ENCODE measurements at regions not wholly inside any gene's neighbourhood (a gene's known extent, or its start where the extent isn't known, plus 50 kb on each side); places are given as distances from the start of the nearest gene placed in this dataset.

DNA sequence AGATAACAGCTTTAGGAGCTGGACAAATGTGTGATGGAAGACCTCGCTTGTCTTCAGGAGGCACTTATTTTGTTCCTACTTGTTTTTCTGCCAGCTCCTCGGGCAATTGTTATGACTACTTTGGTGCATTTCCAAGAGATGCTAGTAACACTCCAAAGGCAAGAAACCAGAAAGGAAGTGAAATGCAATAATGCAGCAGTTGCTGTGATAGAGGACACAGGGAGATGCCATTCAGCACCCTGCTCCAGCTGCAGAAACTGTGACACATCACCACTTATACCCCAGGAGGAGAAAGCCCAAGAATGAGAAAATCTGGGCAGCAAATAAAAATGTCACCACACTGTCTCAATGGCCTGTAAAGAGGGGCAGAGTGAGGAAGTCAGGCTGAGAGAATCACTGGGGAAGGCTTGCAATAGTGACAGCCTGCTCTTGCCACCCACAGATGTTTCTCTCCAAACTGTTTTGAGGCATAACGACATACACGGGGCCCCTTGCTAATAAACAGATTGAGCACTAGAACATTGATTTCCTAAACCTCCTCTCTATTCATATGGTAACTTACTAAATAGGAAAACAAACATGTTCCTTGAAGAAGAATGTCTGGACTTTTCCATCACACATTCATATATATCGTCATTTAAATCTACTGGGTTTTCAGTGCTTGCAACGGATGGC lies 195.5 kb upstream of the PRNP start:
- ATAC-seq (no peak), DNase-seq (no peak)
- H3K36me3 ChIP-seq (ENCODE audit: insufficient read depth in 1 of 2, low read depth in 1 of 2): no peaks in the 10 kb centered on the region
- intact Hi-C loops (cut with DNase I): no loop called here
- TF ChIP-seq, protein P1, sequence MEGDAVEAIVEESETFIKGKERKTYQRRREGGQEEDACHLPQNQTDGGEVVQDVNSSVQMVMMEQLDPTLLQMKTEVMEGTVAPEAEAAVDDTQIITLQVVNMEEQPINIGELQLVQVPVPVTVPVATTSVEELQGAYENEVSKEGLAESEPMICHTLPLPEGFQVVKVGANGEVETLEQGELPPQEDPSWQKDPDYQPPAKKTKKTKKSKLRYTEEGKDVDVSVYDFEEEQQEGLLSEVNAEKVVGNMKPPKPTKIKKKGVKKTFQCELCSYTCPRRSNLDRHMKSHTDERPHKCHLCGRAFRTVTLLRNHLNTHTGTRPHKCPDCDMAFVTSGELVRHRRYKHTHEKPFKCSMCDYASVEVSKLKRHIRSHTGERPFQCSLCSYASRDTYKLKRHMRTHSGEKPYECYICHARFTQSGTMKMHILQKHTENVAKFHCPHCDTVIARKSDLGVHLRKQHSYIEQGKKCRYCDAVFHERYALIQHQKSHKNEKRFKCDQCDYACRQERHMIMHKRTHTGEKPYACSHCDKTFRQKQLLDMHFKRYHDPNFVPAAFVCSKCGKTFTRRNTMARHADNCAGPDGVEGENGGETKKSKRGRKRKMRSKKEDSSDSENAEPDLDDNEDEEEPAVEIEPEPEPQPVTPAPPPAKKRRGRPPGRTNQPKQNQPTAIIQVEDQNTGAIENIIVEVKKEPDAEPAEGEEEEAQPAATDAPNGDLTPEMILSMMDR (IDR thresholded peaks at IDR 0.05): no peak
- no peaks in the 10 kb centered on the region for H3K4me1 ChIP-seq
- no peaks in the 10 kb centered on the region for H3K27me3 ChIP-seq (ENCODE audit: insufficient read depth in 3 of 3, low read length in 2 of 3)
- WGBS, 3 donors: 43 to 46% (median 46%) methylated on average over 6 of the region's 6 CpGs
- H3K27ac ChIP-seq: no peak overlapping the region
- no peak overlapping the region for H3K4me3 ChIP-seq
- no peaks in the 10 kb centered on the region for H3K9me3 ChIP-seq

DNA sequence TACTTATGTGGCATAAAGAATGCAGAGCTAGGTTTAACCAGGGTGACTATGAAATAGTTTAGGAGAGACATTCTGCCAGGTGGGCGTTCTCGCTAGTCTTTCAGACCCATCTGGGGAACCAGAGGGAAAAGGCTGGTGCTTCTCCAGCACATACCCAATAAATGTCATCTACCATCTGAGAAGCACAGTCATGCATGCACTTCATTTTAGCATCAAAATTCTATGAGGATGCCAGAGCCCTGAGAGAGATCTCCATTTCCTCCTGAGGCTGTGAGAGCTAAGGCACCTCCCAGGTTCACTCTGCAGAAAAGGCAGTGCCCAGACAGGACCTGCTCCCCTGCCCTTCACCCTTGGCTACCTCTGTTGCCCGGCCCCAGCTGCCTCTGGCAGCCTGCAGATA lies 196.2 kb upstream of the PRNP start:
- no peaks in the 10 kb centered on the region for H3K27me3 ChIP-seq (ENCODE audit: insufficient read depth in 3 of 3, low read length in 2 of 3)
- intact Hi-C loops (cut with DNase I): no loop called here
- 73 to 82% (median 80%) methylated on average over 3 of the region's 3 CpGs for WGBS, 3 donors

DNA sequence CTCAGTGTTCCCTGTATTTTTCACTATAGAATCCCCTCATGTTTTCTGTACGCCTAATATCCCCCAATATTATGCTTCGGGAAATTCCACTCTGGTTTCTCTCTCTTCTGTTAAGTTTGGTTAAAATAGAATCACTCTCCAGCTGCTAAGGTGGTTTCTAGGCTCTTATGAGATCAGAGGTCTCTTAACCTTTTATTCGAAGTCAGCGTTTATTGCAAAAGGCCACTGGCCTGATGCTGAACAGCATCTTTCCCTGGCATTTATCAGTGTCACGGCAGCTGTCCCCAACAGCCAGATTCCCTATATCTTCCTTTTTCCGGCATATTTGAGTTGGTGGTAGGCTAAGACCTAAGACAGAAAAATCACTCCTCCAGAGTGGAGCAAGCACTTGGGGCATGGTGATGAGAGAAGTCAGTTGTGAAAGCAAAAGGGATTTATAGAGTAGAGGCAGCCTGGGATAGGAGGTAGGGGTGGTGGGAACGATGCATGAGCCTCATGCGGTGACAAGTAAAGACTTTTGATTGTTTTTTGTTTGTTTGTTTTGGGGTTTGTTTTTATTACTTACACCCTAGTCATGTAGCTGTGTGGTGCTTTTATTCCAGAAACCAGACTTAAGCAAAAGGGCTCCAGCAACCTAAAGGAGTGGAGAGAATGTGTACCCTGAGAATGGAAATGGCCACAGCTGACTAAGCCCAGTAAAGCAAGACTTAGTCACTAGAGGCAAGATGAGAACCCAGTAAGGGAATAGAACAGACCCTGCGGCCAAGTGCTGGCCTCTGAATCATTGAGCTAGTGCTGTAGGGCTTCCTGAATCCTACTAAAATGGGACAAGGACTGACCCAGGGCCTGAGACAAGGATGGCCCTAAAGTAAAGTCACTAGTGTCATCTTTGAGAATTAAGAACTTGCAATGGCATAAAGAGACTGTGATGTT lies 197.6 kb upstream of the PRNP start:
- Histone ChIP-seq H3K27ac (no peak overlapping the region), H3K4me1 (no peaks in the 10 kb centered on the region), H3K9me3 (no peaks in the 10 kb centered on the region), H3K27me3 (ENCODE audit: insufficient read depth in 3 of 3, low read length in 2 of 3) (no peaks in the 10 kb centered on the region), H3K4me3 (no peak overlapping the region), H3K36me3 (ENCODE audit: insufficient read depth in 1 of 2, low read depth in 1 of 2) (no peaks in the 10 kb centered on the region)
- intact Hi-C loops (cut with DNase I): no loop called here
- ATAC-seq (no peak), DNase-seq (no peak)
- TF ChIP-seq, protein P1 (IDR thresholded peaks at IDR 0.05): no peak
- 82% methylated on average over 9 of the region's 9 CpGs for WGBS, 3 donors

More for the DNA sequence above, 196.2 kb upstream of the PRNP start:
- Histone ChIP-seq H3K4me3 (no peak overlapping the region), H3K36me3 (ENCODE audit: insufficient read depth in 1 of 2, low read depth in 1 of 2) (no peaks in the 10 kb centered on the region), H3K9me3 (no peaks in the 10 kb centered on the region), H3K27ac (no peak overlapping the region), H3K4me1 (no peaks in the 10 kb centered on the region)
- TF ChIP-seq, protein P1 (IDR thresholded peaks at IDR 0.05): no peak
- DNase-seq (no peak), ATAC-seq (no peak)

DNA sequence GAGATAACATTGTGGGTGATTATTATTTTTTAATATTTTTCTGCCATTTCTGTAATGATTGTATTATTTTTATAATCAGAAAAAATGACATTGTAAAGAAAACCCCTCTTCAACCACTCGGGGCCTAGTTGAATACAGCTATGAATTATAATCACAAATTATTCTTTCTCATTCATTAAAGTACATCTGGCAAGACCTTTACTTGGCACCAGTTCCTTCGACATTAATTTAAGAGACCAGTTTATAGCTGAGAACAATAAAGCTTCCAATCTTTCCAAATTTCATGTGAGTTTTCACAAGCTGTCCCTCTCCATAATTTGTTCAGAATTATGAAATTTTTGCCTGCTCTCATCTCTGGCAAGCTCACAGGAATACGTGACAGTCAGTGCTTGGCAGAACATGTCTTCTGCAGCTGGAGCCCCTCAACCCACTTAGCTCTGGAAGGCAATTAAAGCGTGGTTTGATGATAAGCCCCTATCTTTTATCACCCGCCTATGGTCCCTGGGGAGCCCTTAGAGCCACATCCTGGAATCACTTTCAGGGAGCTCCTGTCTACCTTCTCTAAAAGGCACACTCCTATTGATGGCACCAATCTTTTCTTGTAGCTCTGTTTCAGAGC lies 201.8 kb upstream of the PRNP start:
- TF ChIP-seq, protein P1 (IDR thresholded peaks at IDR 0.05): no peak
- Histone ChIP-seq H3K4me1 (no peaks in the 10 kb centered on the region), H3K36me3 (ENCODE audit: insufficient read depth in 1 of 2, low read depth in 1 of 2) (no peaks in the 10 kb centered on the region), H3K27me3 (ENCODE audit: insufficient read depth in 3 of 3, low read length in 2 of 3) (no peaks in the 10 kb centered on the region), H3K4me3 (no peak overlapping the region), H3K27ac (no peak overlapping the region), H3K9me3 (no peaks in the 10 kb centered on the region)
- 33 to 51% (median 35%) methylated on average over 5 of the region's 5 CpGs for WGBS, 3 donors
- DNase-seq (no peak), ATAC-seq (no peak)
- intact Hi-C loops (cut with DNase I): no loop called here
